ENCODE measurements at regions not wholly inside any gene's neighbourhood (a gene's known extent, or its start where the extent isn't known, plus 50 kb on each side); places are given as distances from the start of the nearest gene placed in this dataset.

DNA sequence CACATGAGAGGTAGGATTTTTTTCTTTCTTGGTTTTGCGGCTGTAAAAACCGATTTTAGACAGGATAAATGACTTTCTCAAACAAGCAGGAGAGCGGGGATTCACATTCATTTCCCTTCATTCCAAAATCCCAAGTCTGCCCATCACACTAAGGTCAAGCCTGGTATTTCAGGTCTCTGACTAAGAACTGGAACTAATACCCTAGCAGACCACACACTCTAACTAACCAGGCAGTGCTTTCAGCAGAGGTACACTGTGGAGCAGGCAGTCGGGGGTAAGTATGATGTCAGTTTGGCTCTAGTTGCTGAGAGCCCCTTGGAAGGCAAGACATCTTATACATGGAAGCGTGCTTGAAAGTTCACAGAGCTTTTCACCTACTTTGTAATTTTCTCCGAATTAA, 128.1 kb upstream of the LHCGR start:
- POLR2A ChIA-PET = no interaction called here
- ATAC-seq = no peak
- Mint-ChIP-seq H3K4me1 (ENCODE audit: low read depth) (no peaks in the 10 kb centered on the region), H3K27me3 (ENCODE audit: low read depth) (no peaks in the 10 kb centered on the region), H3K9me3 (ENCODE audit: insufficient read depth) (no peaks in the 10 kb centered on the region), H3K27ac (no peak overlapping the region), H3K4me3 (no peak overlapping the region), H3K36me3 (ENCODE audit: low read depth) (no peaks in the 10 kb centered on the region)
- CTCF ChIA-PET = no interaction called here
- no peak for DNase-seq

DNA sequence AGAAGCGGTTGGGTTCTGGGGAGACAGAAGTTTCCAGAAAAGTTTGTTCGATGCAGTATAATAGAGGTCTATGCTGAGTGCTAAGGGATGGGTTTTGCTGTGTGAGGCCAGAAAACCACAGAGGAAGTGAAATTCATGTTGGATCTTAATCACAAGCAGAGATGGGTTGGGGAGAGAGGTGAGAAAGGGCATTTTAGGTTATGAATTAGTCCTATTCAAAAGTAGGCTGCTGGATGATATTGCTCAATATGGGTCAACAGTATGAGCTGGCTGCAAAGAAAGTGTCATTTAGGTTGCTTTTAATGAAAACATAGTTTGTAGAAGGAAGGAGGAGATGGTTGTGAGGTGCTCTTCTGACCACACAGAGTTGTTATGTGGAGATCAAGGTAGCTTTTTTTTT, 118.8 kb upstream of the LHCGR start:
- H3K27me3 Mint-ChIP-seq (ENCODE audit: low read depth) = no peaks in the 10 kb centered on the region
- H3K9me3 Mint-ChIP-seq (ENCODE audit: insufficient read depth) = no peaks in the 10 kb centered on the region
- ChIA-PET CTCF (interaction anchor here (0.9 kb wide), 1 partner anchor 59 kb away, joined by 4 read pairs; no protein-coding TSS in a partner anchor), POLR2A (no interaction called here)
- ATAC-seq = no peak
- no peak for DNase-seq
- no peak overlapping the region for H3K4me3 Mint-ChIP-seq
- no peaks in the 10 kb centered on the region for H3K4me1 Mint-ChIP-seq (ENCODE audit: low read depth)
- no peak overlapping the region for H3K27ac Mint-ChIP-seq
- no peaks in the 10 kb centered on the region for H3K36me3 Mint-ChIP-seq (ENCODE audit: low read depth)

GRCh38 chr2:48873666-48874065, 118.1 kb upstream of the LHCGR start:
- CTCF ChIA-PET = no interaction called here
- Mint-ChIP-seq H3K36me3 (ENCODE audit: low read depth) (no peaks in the 10 kb centered on the region), H3K9me3 (ENCODE audit: insufficient read depth) (no peaks in the 10 kb centered on the region), H3K27me3 (ENCODE audit: low read depth) (no peaks in the 10 kb centered on the region), H3K27ac (no peak overlapping the region), H3K4me1 (ENCODE audit: low read depth) (no peaks in the 10 kb centered on the region), H3K4me3 (no peak overlapping the region)
- POLR2A ChIA-PET = no interaction called here
- ATAC-seq (no peak), DNase-seq (no peak)

GRCh38 chr2:48870942-48871341, 115.4 kb upstream of the LHCGR start:
- ATAC-seq = no peak
- Mint-ChIP-seq H3K4me3 (no peak overlapping the region), H3K9me3 (ENCODE audit: insufficient read depth) (no peaks in the 10 kb centered on the region), H3K36me3 (ENCODE audit: low read depth) (no peaks in the 10 kb centered on the region), H3K27me3 (ENCODE audit: low read depth) (no peaks in the 10 kb centered on the region), H3K4me1 (ENCODE audit: low read depth) (no peaks in the 10 kb centered on the region), H3K27ac (no peak overlapping the region)
- no peak for DNase-seq
- ChIA-PET POLR2A (no interaction called here), CTCF (no interaction called here)

DNA sequence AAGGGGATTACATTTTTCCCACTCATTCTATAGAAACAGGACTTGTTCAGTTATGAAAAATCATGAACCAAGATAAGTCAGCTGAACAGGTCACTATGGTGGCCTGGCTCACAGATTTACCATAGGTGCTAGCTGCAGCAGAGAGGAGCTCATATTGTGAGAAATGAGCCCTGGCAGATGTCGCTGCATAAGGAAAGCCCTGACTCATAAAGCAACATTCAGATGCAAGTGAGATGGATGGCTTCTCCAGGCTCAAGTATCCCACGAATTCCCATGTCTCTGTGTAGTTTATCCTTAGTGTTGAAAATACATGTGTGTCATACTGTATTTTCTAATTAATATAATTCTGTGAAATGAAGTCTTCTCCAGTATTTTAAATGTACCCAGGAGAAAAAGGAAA, 115.0 kb upstream of the LHCGR start:
- DNase-seq (no peak), ATAC-seq (no peak)
- no peak overlapping the region for H3K4me3 Mint-ChIP-seq
- H3K27ac Mint-ChIP-seq = no peak overlapping the region
- H3K4me1 Mint-ChIP-seq (ENCODE audit: low read depth) = no peaks in the 10 kb centered on the region
- ChIA-PET POLR2A (no interaction called here), CTCF (no interaction called here)
- H3K9me3 Mint-ChIP-seq (ENCODE audit: insufficient read depth) = no peaks in the 10 kb centered on the region
- no peaks in the 10 kb centered on the region for H3K27me3 Mint-ChIP-seq (ENCODE audit: low read depth)
- no peaks in the 10 kb centered on the region for H3K36me3 Mint-ChIP-seq (ENCODE audit: low read depth)

- Mint-ChIP-seq H3K27ac (no peak overlapping the region), H3K4me1 (ENCODE audit: low read depth) (no peaks in the 10 kb centered on the region), H3K27me3 (ENCODE audit: low read depth) (no peaks in the 10 kb centered on the region), H3K9me3 (ENCODE audit: insufficient read depth) (no peaks in the 10 kb centered on the region), H3K4me3 (no peak overlapping the region), H3K36me3 (ENCODE audit: low read depth) (no peaks in the 10 kb centered on the region)
- CTCF ChIA-PET = no interaction called here
- POLR2A ChIA-PET = no interaction called here
- no peak for ATAC-seq
- no peak for DNase-seq
Measured at GRCh38 chr2:48865704-48866103, 110.2 kb upstream of the LHCGR start.

- DNase-seq (no peak), ATAC-seq (no peak)
- ChIA-PET POLR2A (no interaction called here), CTCF (no interaction called here)
- Mint-ChIP-seq H3K27me3 (ENCODE audit: low read depth) (no peaks in the 10 kb centered on the region), H3K36me3 (ENCODE audit: low read depth) (no peaks in the 10 kb centered on the region), H3K27ac (no peak overlapping the region), H3K4me1 (ENCODE audit: low read depth) (no peaks in the 10 kb centered on the region), H3K9me3 (ENCODE audit: insufficient read depth) (no peaks in the 10 kb centered on the region), H3K4me3 (no peak overlapping the region)
Measured at GRCh38 chr2:48860380-48860779, 104.9 kb upstream of the LHCGR start.

DNA sequence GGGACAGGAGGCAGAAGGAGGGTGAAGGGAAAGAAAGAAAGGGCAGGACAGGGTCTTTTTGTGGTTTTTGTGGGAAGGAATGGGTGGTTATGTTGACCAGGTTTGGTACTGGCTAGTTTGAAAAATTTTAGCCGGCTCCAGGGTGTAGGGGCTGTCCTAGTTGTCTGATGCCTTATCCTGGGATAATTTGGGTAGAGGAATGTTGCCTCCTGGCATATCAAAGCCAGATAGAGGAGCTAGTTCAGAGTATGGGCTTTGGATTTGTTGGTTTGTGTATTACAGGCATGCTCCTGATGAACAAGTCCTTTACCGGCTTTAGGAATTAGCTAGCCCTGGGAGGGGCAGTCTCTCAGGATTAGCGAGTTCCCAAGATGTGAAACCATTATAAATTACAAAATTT, 101.1 kb upstream of the LHCGR start:
- H3K9me3 Mint-ChIP-seq (ENCODE audit: insufficient read depth) = no peaks in the 10 kb centered on the region
- no peak overlapping the region for H3K4me3 Mint-ChIP-seq
- H3K27me3 Mint-ChIP-seq (ENCODE audit: low read depth) = no peaks in the 10 kb centered on the region
- H3K27ac Mint-ChIP-seq = no peak overlapping the region
- no peaks in the 10 kb centered on the region for H3K36me3 Mint-ChIP-seq (ENCODE audit: low read depth)
- DNase-seq = no peak
- POLR2A ChIA-PET = no interaction called here
- ATAC-seq = no peak
- CTCF ChIA-PET = no interaction called here
- H3K4me1 Mint-ChIP-seq (ENCODE audit: low read depth) = no peaks in the 10 kb centered on the region

- no peak overlapping the region for H3K4me3 Mint-ChIP-seq
- ChIA-PET CTCF (no interaction called here), POLR2A (no interaction called here)
- H3K27ac Mint-ChIP-seq = no peak overlapping the region
- no peaks in the 10 kb centered on the region for H3K36me3 Mint-ChIP-seq (ENCODE audit: low read depth)
- H3K9me3 Mint-ChIP-seq (ENCODE audit: insufficient read depth) = no peaks in the 10 kb centered on the region
- DNase-seq (no peak), ATAC-seq (no peak)
- no peaks in the 10 kb centered on the region for H3K4me1 Mint-ChIP-seq (ENCODE audit: low read depth)
- no peaks in the 10 kb centered on the region for H3K27me3 Mint-ChIP-seq (ENCODE audit: low read depth)
Measured at GRCh38 chr2:48856144-48856543, 100.6 kb upstream of the LHCGR start.

- no peak overlapping the region for H3K27ac Mint-ChIP-seq
- H3K4me3 Mint-ChIP-seq = no peak overlapping the region
- no peaks in the 10 kb centered on the region for H3K27me3 Mint-ChIP-seq (ENCODE audit: low read depth)
- ATAC-seq = no peak
- H3K4me1 Mint-ChIP-seq (ENCODE audit: low read depth) = no peaks in the 10 kb centered on the region
- H3K9me3 Mint-ChIP-seq (ENCODE audit: insufficient read depth) = no peaks in the 10 kb centered on the region
- POLR2A ChIA-PET = no interaction called here
- CTCF ChIA-PET = no interaction called here
- H3K36me3 Mint-ChIP-seq (ENCODE audit: low read depth) = no peaks in the 10 kb centered on the region
- DNase-seq = no peak
Measured at GRCh38 chr2:48855142-48855541, 99.6 kb upstream of the LHCGR start.

DNA sequence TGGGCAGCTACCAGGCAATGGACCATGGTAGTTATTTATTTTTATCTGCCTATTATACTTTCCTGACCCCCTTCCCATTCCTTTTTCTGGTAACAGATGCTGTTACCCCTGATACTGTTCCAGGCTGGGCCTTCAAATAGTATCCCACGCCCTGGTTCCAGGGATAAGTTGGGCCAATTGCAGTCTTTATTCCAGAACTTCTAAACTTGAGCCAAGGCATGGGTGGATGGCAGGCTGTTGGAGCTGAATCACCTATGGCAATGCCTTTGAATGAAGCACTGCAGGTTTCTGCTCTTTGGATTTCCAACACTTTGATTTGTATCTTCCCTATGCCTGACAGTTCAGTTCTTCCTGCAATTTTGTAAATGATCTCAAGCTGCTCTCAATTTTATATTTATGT, 99.2 kb upstream of the LHCGR start:
- Mint-ChIP-seq H3K9me3 (ENCODE audit: insufficient read depth) (no peaks in the 10 kb centered on the region), H3K36me3 (ENCODE audit: low read depth) (no peaks in the 10 kb centered on the region), H3K4me1 (ENCODE audit: low read depth) (no peaks in the 10 kb centered on the region), H3K27me3 (ENCODE audit: low read depth) (no peaks in the 10 kb centered on the region), H3K27ac (no peak overlapping the region), H3K4me3 (no peak overlapping the region)
- ChIA-PET CTCF (no interaction called here), POLR2A (no interaction called here)
- ATAC-seq (no peak), DNase-seq (no peak)

GRCh38 chr2:48852938-48853337, 97.4 kb upstream of the LHCGR start:
- H3K27me3 Mint-ChIP-seq (ENCODE audit: low read depth) = no peaks in the 10 kb centered on the region
- H3K9me3 Mint-ChIP-seq (ENCODE audit: insufficient read depth) = no peaks in the 10 kb centered on the region
- no peaks in the 10 kb centered on the region for H3K36me3 Mint-ChIP-seq (ENCODE audit: low read depth)
- H3K27ac Mint-ChIP-seq = no peak overlapping the region
- POLR2A ChIA-PET = interaction anchor here (0.6 kb wide), 1 partner anchor 234 kb away, joined by 3 read pairs; no protein-coding TSS in a partner anchor
- no peaks in the 10 kb centered on the region for H3K4me1 Mint-ChIP-seq (ENCODE audit: low read depth)
- ATAC-seq (no peak), DNase-seq (no peak)
- CTCF ChIA-PET = no interaction called here
- H3K4me3 Mint-ChIP-seq = no peak overlapping the region

DNA sequence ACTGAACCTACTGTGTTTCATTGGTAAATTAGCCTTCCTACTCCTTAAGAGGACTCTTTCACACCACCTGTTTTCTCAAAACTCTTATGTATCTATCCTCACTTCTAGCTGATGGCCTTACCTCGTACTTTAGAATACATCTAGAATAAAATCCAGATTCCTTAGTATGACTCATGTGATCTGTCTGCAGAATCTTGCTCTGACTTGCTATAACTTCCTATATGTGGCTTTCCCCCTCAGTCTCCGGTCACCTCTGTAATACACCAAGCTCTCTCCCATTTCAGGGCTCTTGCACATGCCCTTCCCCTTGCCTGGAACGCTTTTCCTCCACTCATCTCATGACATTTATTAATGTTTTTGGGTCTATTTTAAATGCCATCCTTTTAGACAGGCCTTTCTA, 95.6 kb upstream of the LHCGR start:
- Mint-ChIP-seq H3K27ac (no peak overlapping the region), H3K27me3 (ENCODE audit: low read depth) (no peaks in the 10 kb centered on the region), H3K4me1 (ENCODE audit: low read depth) (no peaks in the 10 kb centered on the region), H3K4me3 (no peak overlapping the region), H3K9me3 (ENCODE audit: insufficient read depth) (no peaks in the 10 kb centered on the region), H3K36me3 (ENCODE audit: low read depth) (no peaks in the 10 kb centered on the region)
- DNase-seq (no peak), ATAC-seq (no peak)
- POLR2A ChIA-PET = no interaction called here
- CTCF ChIA-PET = no interaction called here

GRCh38 chr2:48849770-48850169, 94.2 kb upstream of the LHCGR start:
- Mint-ChIP-seq H3K4me1 (ENCODE audit: low read depth) (no peaks in the 10 kb centered on the region), H3K9me3 (ENCODE audit: insufficient read depth) (no peaks in the 10 kb centered on the region), H3K27ac (no peak overlapping the region), H3K27me3 (ENCODE audit: low read depth) (no peaks in the 10 kb centered on the region), H3K4me3 (no peak overlapping the region), H3K36me3 (ENCODE audit: low read depth) (no peaks in the 10 kb centered on the region)
- ATAC-seq (no peak), DNase-seq (no peak)
- ChIA-PET CTCF (no interaction called here), POLR2A (no interaction called here)

Measured in activated CD8-positive, alpha-beta T cell treated with anti-CD3 and anti-CD28 coated beads, Interleukin-2, amount 10 ng/mL, durations not matched to agents 7 days and 5 days (primary cell).